ENCODE measurements at regions not wholly inside any gene's neighbourhood (a gene's known extent, or its start where the extent isn't known, plus 50 kb on each side); places are given as distances from the start of the nearest gene placed in this dataset.

DNA sequence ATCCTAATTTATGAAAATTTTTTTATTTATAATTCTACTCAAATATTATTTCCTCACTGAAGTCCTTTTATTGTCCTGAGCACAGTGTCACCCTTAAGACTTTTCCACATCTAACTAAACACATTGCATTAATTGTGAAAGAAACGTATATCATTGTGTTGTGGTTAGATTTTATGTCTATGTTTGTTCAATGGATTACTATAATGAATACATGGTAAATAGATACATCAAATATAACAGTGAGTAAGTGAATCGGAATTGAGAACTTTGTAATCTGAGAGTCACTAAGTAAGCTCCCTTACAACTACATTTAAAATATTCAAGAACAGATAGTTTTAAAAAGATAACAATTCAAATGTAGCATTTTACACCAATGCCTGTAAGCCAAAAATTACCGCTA lies 417.6 kb upstream of the PCDH20 start:
- TF ChIP-seq EP300 (IDR thresholded peaks at IDR 0.05) (no peak), POLR2AphosphoS5 (IDR thresholded peaks at IDR 0.05) (no peak), POLR2A (IDR thresholded peaks at IDR 0.05; ENCODE audit: low read depth) (no peak)
- TF ChIP-seq, protein P1, sequence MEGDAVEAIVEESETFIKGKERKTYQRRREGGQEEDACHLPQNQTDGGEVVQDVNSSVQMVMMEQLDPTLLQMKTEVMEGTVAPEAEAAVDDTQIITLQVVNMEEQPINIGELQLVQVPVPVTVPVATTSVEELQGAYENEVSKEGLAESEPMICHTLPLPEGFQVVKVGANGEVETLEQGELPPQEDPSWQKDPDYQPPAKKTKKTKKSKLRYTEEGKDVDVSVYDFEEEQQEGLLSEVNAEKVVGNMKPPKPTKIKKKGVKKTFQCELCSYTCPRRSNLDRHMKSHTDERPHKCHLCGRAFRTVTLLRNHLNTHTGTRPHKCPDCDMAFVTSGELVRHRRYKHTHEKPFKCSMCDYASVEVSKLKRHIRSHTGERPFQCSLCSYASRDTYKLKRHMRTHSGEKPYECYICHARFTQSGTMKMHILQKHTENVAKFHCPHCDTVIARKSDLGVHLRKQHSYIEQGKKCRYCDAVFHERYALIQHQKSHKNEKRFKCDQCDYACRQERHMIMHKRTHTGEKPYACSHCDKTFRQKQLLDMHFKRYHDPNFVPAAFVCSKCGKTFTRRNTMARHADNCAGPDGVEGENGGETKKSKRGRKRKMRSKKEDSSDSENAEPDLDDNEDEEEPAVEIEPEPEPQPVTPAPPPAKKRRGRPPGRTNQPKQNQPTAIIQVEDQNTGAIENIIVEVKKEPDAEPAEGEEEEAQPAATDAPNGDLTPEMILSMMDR (IDR thresholded peaks at IDR 0.05) = no peak

All from esophagus muscularis mucosa (tissue), 4 donors.